Large intestine (tissue), 3 donors: ENCODE measurements at regions not wholly inside any gene's neighbourhood (a gene's known extent, or its start where the extent isn't known, plus 50 kb on each side); places are given as distances from the start of the nearest gene placed in this dataset.

Source experiments
- DNase-seq, 2 donors: peaks; one replicate each; pipeline versions ENCODE4 v3.0.0 to v3.0.0-alpha.2; 2013
- H3K27ac ChIP-seq: one replicate; pipeline ENCODE4 v1.5.1; 2013; ENCODE audit warnings: low read length
- H3K27me3 ChIP-seq: 2 replicates; pipeline ENCODE4 v1.6.1; 2013; ENCODE audit warnings: low read length; ENCODE audit not compliant: control insufficient read depth, insufficient read depth
- H3K36me3 ChIP-seq: 2 replicates; pipeline ENCODE4 v1.6.1; 2013; ENCODE audit warnings: low read length; ENCODE audit not compliant: control insufficient read depth, insufficient read depth
- H3K4me1 ChIP-seq: one replicate; pipeline ENCODE4 v1.6.1; 2013; ENCODE audit warnings: low read length; ENCODE audit not compliant: control insufficient read depth, insufficient read depth
- H3K4me3 ChIP-seq: one replicate; pipeline ENCODE4 v1.5.1; 2013; ENCODE audit warnings: low read length
- H3K9me3 ChIP-seq: one replicate; pipeline ENCODE4 v1.6.1; 2013; ENCODE audit warnings: mild to moderate bottlenecking, low read depth, low read length, moderate library complexity; ENCODE audit not compliant: control insufficient read depth
- WGBS: methylation state at CpG from one replicate; pipeline ENCODE4 v1.1.5; 2013; ENCODE audit warnings: low lambda C conversion rate; ENCODE audit not compliant: insufficient coverage; 5-methylcytosine and 5-hydroxymethylcytosine counted together

DNA sequence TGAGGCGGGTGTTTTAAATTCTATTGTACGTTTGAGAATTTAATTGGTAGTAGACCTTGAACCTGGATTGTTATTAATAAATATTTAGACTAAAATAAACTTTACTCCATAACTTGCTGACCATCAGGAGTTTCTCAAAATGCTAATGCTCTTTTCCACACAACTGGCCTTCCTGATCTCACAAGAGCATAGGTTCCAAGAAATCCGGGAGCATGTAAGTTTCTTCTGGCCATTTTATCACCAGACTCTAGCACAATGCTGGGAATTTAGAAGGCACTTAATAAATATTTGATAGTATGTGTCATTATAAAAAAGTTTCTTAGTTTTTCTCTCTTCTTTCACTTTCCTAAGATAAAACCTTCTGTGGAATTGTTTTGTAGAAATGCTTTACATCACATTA lies 2047.1 kb downstream of the SUCLG1 start:
- Histone ChIP-seq H3K27ac (no peak overlapping the region), H3K4me1 (no peaks in the 10 kb centered on the region), H3K27me3 (no peaks in the 10 kb centered on the region), H3K9me3 (no peaks in the 10 kb centered on the region), H3K4me3 (no peak overlapping the region), H3K36me3 (no peaks in the 10 kb centered on the region)
- 83% methylated on average over 2 of the region's 3 CpGs for WGBS
- DNase-seq, result no peak

DNA sequence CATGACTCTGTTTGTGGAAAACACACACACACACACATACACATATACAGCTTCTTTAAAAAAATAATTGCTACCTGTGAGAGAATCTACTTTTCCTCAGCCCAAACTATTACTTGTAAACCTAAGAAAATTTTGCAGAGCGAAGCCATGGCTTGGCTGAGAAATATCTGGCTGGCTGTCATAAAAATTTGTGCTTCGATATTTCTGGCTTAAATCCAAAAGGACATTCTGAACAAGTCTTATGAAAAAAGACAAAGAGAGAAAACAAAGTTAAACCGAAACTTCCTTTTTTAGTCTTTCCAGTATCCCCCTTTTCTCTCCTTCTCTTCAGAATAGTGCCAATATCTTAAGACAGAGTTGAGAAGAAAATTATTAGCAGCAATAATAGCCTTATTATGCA lies 2048.0 kb downstream of the SUCLG1 start:
- Histone ChIP-seq H3K27me3 (no peaks in the 10 kb centered on the region), H3K27ac (no peak overlapping the region), H3K9me3 (no peaks in the 10 kb centered on the region), H3K36me3 (no peaks in the 10 kb centered on the region), H3K4me3 (no peak overlapping the region), H3K4me1 (no peaks in the 10 kb centered on the region)
- DNase-seq, result no peak
- WGBS, result 81% methylated on average over 3 of the region's 3 CpGs

DNA sequence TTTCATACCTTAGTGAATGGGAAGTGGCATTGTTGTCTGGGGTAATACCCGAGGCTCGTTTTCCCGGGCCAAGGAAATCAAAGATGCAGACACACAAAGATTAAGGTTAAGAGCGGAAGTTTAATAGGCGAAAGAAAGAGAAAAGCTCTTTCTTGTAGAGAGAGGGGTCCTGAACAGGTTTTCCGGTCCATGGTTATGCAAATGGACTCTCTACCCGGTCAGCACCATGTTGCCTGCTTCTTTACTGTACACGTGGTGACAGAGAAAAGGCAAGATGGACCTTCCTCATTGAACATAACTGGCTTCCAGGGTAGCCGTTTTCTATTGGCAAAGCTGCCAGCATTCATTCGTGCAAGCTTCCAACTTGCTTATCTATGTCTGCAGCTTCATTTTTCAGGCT lies 2063.5 kb downstream of the SUCLG1 start:
- no peaks in the 10 kb centered on the region for H3K27me3 ChIP-seq
- H3K27ac ChIP-seq, result no peak overlapping the region
- H3K4me1 ChIP-seq, result no peaks in the 10 kb centered on the region
- DNase-seq, result no peak
- H3K36me3 ChIP-seq, result no peaks in the 10 kb centered on the region
- no peak overlapping the region for H3K4me3 ChIP-seq
- WGBS, result no CpG with 5 or more reads among the region's 10 CpGs
- no peaks in the 10 kb centered on the region for H3K9me3 ChIP-seq

DNA sequence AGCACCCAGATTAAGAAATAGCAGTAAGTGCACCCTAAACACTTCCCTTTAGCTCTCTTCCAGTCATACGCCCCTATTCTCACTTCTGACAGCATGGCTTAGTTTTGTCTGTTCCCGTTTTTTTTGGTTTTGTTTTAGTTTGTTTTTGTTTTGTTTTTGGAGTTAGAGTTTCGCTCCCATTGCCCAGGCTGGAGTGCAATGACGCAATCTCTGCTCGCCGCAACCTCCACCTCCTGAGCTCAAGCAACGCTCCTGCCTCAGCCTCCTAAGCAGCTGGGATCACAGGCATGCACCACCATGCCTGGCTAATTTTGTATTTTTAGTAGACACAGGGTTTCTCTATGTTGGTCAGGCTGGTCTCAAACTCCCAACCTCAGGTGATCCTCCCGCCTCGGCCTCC lies 2067.7 kb downstream of the SUCLG1 start:
- H3K4me1 ChIP-seq, result no peaks in the 10 kb centered on the region
- no peaks in the 10 kb centered on the region for H3K9me3 ChIP-seq
- no peaks in the 10 kb centered on the region for H3K36me3 ChIP-seq
- H3K27me3 ChIP-seq, result no peaks in the 10 kb centered on the region
- H3K27ac ChIP-seq, result no peak overlapping the region
- WGBS, result 80% methylated on average over 1 of the region's 9 CpGs
- DNase-seq, result no peak
- H3K4me3 ChIP-seq, result no peak overlapping the region

DNA sequence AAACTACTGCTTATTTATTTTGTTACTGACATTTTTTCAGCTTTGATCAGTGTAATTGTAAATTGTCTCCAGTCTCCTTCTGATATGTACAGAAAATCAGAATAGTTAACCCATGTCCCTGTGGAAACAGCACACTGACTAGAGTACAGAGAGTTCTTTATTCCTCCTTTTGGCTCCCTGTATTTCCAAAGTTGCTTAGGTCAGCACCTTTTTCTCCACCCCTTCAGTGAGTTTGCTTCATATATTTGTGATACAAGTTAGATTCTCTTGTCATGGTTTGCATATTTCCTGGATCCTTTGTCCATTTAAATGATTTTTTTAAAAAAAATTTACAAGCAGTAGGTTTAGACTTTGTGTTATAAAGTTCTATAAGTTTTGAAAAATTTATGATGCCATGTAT lies 2051.1 kb upstream of the LRRTM1 start:
- Histone ChIP-seq H3K4me1 (no peaks in the 10 kb centered on the region), H3K4me3 (no peak overlapping the region), H3K36me3 (no peaks in the 10 kb centered on the region), H3K27ac (no peak overlapping the region), H3K9me3 (no peaks in the 10 kb centered on the region), H3K27me3 (no peaks in the 10 kb centered on the region)
- DNase-seq, result no peak

DNA sequence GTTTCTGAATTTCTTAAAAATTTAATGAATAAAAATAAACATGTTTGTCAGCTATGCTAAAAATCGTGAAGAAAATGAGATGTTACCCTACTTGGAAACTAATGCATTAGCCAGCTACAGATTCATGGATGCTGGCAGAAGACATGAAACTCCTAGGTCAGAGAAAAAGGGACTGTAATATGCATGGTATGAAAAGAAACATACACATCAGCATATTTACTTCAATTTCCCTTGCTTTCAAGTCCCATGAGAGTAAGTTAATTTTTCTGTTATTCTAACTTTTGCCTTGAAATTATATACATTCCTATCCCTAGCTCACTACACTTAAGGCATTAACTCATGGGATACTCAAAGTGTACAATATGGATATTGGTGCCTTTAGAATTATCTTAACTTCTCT lies 2041.4 kb upstream of the LRRTM1 start:
- WGBS, result 83% methylated on average over 1 of the region's 1 CpG

DNA sequence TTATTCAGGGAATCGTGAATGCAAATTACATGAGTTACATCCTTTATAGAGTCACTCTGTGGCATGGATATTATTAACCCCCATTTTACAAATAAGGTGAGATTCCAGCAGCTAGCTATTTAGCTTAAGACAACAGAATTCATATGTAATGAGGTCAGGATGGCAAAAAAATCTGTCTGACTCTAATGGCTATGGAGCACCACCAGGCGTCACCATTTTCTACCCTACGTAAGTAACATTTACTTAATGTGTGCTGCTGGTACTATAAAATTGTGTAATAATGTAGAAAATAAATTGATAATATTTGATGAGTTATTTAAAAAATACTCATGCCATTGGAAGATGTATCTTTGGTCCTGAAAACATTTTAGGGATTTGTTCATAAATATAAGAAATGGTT lies 2040.1 kb upstream of the LRRTM1 start:
- no peak overlapping the region for H3K4me3 ChIP-seq
- no peak for DNase-seq
- no peaks in the 10 kb centered on the region for H3K4me1 ChIP-seq
- no peak overlapping the region for H3K27ac ChIP-seq
- no peaks in the 10 kb centered on the region for H3K9me3 ChIP-seq
- H3K36me3 ChIP-seq, result no peaks in the 10 kb centered on the region
- WGBS, result no CpG with 5 or more reads among the region's 3 CpGs
- no peaks in the 10 kb centered on the region for H3K27me3 ChIP-seq

More for the DNA sequence above, 2041.4 kb upstream of the LRRTM1 start:
- Histone ChIP-seq H3K9me3 (no peaks in the 10 kb centered on the region), H3K27me3 (no peaks in the 10 kb centered on the region), H3K27ac (no peak overlapping the region), H3K36me3 (no peaks in the 10 kb centered on the region), H3K4me3 (no peak overlapping the region), H3K4me1 (no peaks in the 10 kb centered on the region)
- no peak for DNase-seq

DNA sequence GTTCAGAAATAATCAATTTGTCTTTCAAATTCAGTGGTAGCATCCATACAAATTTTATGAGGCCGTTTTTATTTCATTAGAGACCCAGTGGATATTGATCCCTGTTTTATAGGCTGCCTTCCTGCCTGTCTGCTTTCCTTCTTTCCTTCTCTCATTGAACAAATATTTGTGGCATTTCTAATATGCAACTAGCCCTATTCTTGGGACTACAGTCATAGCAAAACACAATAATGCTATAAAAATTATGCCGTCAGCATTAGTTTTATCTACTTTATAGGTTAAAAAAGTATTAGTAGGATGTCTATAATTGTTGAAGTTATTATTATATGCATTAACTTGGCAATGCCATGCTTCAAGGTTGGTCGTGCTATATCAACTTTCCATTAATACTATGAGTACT lies 2037.8 kb upstream of the LRRTM1 start:
- no peaks in the 10 kb centered on the region for H3K4me1 ChIP-seq
- H3K27ac ChIP-seq, result no peak overlapping the region
- H3K4me3 ChIP-seq, result no peak overlapping the region
- no peaks in the 10 kb centered on the region for H3K36me3 ChIP-seq
- 83% methylated on average over 2 of the region's 3 CpGs for WGBS
- no peaks in the 10 kb centered on the region for H3K27me3 ChIP-seq
- no peaks in the 10 kb centered on the region for H3K9me3 ChIP-seq
- no peak for DNase-seq

DNA sequence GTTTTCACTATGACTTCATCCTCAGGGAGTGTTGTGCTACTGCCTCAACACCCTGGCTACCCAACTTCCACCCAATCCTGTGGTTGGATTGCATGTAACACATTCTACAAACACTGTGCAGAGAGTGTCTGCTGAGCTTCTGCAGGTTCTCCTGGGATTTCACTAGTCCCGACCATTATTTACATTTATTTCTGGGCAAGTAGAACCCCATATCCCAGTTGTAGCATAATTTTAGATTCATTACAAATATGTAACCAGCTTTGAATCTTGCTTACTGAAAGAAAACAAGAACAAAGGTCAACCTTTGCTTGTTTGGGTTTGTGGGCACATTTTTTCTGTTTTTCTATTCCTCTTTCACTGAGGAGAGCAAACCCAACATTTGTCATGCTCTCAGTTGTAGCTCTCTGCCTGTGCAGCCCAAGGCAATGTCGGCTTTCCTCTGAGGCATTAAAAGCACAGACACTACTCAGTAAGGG lies 2036.1 kb upstream of the LRRTM1 start:
- no peak overlapping the region for H3K27ac ChIP-seq
- H3K9me3 ChIP-seq, result no peaks in the 10 kb centered on the region
- no peak overlapping the region for H3K4me3 ChIP-seq
- no peaks in the 10 kb centered on the region for H3K4me1 ChIP-seq
- H3K27me3 ChIP-seq, result no peaks in the 10 kb centered on the region
- H3K36me3 ChIP-seq, result no peaks in the 10 kb centered on the region
- WGBS, result 40% methylated on average over 1 of the region's 2 CpGs
- no peak for DNase-seq

DNA sequence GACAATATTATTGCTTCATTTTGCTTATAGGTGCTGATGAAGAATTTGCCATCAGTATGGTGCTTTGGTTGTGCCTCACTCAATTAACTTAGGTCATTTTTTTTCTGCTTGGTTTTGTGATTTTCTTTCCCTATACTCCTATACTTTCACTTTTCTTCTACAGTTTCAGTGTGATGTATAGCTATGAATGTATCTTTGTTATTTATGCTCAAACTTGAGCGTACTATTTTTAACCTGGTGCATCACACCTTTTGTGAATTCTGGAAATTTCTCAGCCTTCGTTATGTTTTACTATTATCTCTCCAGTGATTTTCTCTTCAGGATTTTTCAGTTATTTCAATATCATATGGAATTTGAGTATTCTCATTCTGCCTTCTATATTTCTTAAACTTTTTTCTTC lies 2035.3 kb upstream of the LRRTM1 start:
- H3K9me3 ChIP-seq, result no peaks in the 10 kb centered on the region
- WGBS, result 100% methylated on average over 2 of the region's 2 CpGs
- H3K4me3 ChIP-seq, result no peak overlapping the region
- no peak overlapping the region for H3K27ac ChIP-seq
- H3K4me1 ChIP-seq, result no peaks in the 10 kb centered on the region
- no peak for DNase-seq
- H3K36me3 ChIP-seq, result no peaks in the 10 kb centered on the region
- no peaks in the 10 kb centered on the region for H3K27me3 ChIP-seq

DNA sequence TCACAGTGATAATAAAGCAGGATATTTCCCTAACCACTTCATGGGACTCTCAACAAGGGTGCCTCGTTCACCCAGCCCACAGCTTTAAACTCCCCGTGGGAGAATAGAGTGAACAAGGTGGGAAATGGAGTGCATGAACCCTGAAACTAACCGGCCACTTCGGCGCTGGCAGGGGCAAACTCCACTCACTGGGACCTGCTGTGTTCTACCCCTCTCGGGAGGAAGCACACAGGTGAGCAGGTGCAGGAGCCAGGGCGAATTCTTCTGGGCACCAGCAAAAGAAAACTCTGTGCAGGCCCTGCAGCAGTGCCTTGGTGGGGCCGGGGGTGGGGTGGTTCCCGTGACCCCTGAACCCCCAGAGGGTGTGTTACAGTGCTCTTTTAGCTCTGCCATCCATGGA lies 2029.1 kb upstream of the LRRTM1 start:
- Histone ChIP-seq H3K27ac (no peak overlapping the region), H3K4me1 (no peaks in the 10 kb centered on the region), H3K36me3 (no peaks in the 10 kb centered on the region), H3K9me3 (no peaks in the 10 kb centered on the region), H3K27me3 (no peaks in the 10 kb centered on the region), H3K4me3 (no peak overlapping the region)
- no peak for DNase-seq
- WGBS, result no CpG with 5 or more reads among the region's 9 CpGs
